PC-9 (cell line): ENCODE measurements at regions not wholly inside any gene's neighbourhood (a gene's known extent, or its start where the extent isn't known, plus 50 kb on each side); places are given as distances from the start of the nearest gene placed in this dataset.

Experiments
- CTCF ChIP-seq: fragments of 200-600 bp; sonication (generic); conservative IDR thresholded peaks from 2 replicates; pipeline ENCODE4 v1.6.1; 2017; ENCODE audit warnings: mixed run types, antibody characterized with exemption, mild to moderate bottlenecking, moderate library complexity
- EZH2 ChIP-seq: fragments of 200-600 bp; sonication (generic); IDR thresholded peaks from 2 replicates; pipeline ENCODE4 v1.8.0; 2017; ENCODE audit warnings: antibody characterized with exemption, low read depth

GRCh38 chr9:71524516-71524915, 243.8 kb downstream of the CEMIP2 start:
- TF ChIP-seq CTCF (no peak), EZH2 (no peak)
